ENCODE measurements at regions not wholly inside any gene's neighbourhood (a gene's known extent, or its start where the extent isn't known, plus 50 kb on each side); places are given as distances from the start of the nearest gene placed in this dataset.

DNA sequence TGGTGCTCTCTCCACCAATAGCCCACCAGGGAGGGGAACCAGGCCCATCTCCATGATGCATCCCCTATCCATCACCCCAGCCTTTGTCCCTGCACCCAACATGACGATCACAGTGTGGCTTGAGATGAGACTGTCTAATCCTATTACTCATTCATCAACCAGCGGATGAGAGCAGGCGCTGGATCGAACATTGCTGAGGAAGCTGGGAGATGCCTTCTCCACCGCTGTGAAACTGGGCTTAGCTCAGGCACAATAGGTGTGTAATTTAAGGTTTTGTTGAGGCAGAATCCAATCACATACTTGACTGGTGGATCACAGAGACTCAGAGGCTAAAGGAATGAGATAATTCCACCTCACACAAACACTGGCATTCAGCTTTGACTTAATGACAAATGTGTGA lies 64.6 kb upstream of the IRX3 start:
- H3K4me1 Mint-ChIP-seq = no peaks in the 10 kb centered on the region
- H3K36me3 ChIP-seq (ENCODE audit: control insufficient read depth, insufficient read depth, low read length) = no peaks in the 10 kb centered on the region
- H3K27ac Mint-ChIP-seq = no peak overlapping the region
- ATAC-seq (ENCODE audit: low read depth in 2 of 2) = no peak
- no peak overlapping the region for H3K27ac ChIP-seq (ENCODE audit: insufficient read depth, low read length, poor library complexity, severe bottlenecking)
- no peak for DNase-seq
- H3K36me3 Mint-ChIP-seq = no peaks in the 10 kb centered on the region
- H3K4me3 Mint-ChIP-seq = no peak overlapping the region
- no peaks in the 10 kb centered on the region for H3K27me3 ChIP-seq (ENCODE audit: control insufficient read depth, insufficient read depth, low read length)
- no peaks in the 10 kb centered on the region for H3K4me1 ChIP-seq (ENCODE audit: control insufficient read depth, insufficient read depth, low read length, poor library complexity, severe bottlenecking)
- H3K27me3 Mint-ChIP-seq = no peaks in the 10 kb centered on the region
- H3K4me3 ChIP-seq (ENCODE audit: low read depth, low read length) = no peak overlapping the region
- peaks cover 0 to 9% (median 2%) of the 10 kb centered on the region in 7 donors for H3K9me3 Mint-ChIP-seq
- H3K9me3 ChIP-seq (ENCODE audit: control insufficient read depth in 2 of 2, low read length in 2 of 2) = peaks cover 0 to 2% of the 10 kb centered on the region in 2 experiments

DNA sequence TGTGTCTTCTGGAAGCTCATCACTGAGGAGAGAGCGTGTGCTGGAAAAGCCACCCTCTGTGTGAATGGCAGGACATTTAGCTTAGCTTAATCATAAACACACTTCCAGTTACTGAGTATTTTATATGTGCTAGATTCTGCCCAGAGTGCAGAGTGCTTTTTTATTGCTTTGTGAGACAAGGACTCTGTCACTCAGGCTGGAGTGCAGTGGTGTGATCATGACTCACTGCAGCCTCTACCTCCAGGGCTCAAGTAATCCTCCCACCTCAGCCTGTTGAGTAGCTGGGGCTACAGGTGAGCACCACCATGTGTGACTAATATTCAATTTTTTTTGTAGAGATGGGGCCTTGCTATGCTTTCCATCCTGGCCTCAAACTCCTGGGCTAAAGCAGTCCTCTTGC lies 61.4 kb upstream of the IRX3 start:
- Histone ChIP-seq H3K27me3 (ENCODE audit: control insufficient read depth, insufficient read depth, low read length) (no peaks in the 10 kb centered on the region), H3K36me3 (ENCODE audit: control insufficient read depth, insufficient read depth, low read length) (no peaks in the 10 kb centered on the region), H3K9me3 (ENCODE audit: control insufficient read depth in 2 of 2, low read length in 2 of 2) (no peaks in the 10 kb centered on the region), H3K4me3 (ENCODE audit: low read depth, low read length) (no peak overlapping the region), H3K4me1 (ENCODE audit: control insufficient read depth, insufficient read depth, low read length, poor library complexity, severe bottlenecking) (no peaks in the 10 kb centered on the region), H3K27ac (ENCODE audit: insufficient read depth, low read length, poor library complexity, severe bottlenecking) (no peak overlapping the region)
- H3K4me3 Mint-ChIP-seq = no peak overlapping the region
- H3K4me1 Mint-ChIP-seq = no peaks in the 10 kb centered on the region
- peaks cover 0 to 4% (median 0%) of the 10 kb centered on the region in 7 donors for H3K9me3 Mint-ChIP-seq
- H3K27me3 Mint-ChIP-seq = no peaks in the 10 kb centered on the region
- no peak overlapping the region for H3K27ac Mint-ChIP-seq
- ATAC-seq (ENCODE audit: low read depth in 2 of 2) = no peak
- no peaks in the 10 kb centered on the region for H3K36me3 Mint-ChIP-seq
- DNase-seq = no peak

DNA sequence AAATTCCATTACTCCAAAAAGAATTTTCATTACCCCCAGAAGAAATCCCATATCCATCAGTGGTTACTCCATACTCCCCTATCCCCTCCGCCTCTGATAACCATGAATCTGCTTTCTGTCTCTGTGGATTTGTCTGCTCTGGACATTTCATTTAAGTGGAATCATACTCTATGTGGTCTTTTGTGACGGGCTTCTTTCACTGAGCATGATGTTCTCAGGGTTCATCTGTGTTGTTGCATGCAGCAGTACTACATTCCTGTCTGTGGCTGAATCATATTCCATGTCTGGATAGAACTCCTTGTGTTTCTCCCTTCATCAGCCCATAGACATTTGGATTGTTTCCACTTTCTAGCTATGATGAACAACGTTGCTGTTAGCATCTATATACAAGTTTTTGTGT lies 59.5 kb upstream of the IRX3 start:
- no peak overlapping the region for H3K27ac Mint-ChIP-seq
- no peaks in the 10 kb centered on the region for H3K36me3 Mint-ChIP-seq
- H3K4me3 Mint-ChIP-seq = no peak overlapping the region
- DNase-seq = no peak
- H3K4me3 ChIP-seq (ENCODE audit: low read depth, low read length) = no peak overlapping the region
- no peaks in the 10 kb centered on the region for H3K36me3 ChIP-seq (ENCODE audit: control insufficient read depth, insufficient read depth, low read length)
- no peak for ATAC-seq (ENCODE audit: low read depth in 2 of 2)
- H3K4me1 ChIP-seq (ENCODE audit: control insufficient read depth, insufficient read depth, low read length, poor library complexity, severe bottlenecking) = no peaks in the 10 kb centered on the region
- H3K4me1 Mint-ChIP-seq = no peaks in the 10 kb centered on the region
- no peaks in the 10 kb centered on the region for H3K27me3 ChIP-seq (ENCODE audit: control insufficient read depth, insufficient read depth, low read length)
- H3K9me3 Mint-ChIP-seq = peaks cover 0 to 2% (median 0%) of the 10 kb centered on the region in 7 donors
- H3K27ac ChIP-seq (ENCODE audit: insufficient read depth, low read length, poor library complexity, severe bottlenecking) = no peak overlapping the region
- H3K27me3 Mint-ChIP-seq = no peaks in the 10 kb centered on the region
- no peaks in the 10 kb centered on the region for H3K9me3 ChIP-seq (ENCODE audit: control insufficient read depth in 2 of 2, low read length in 2 of 2)

DNA sequence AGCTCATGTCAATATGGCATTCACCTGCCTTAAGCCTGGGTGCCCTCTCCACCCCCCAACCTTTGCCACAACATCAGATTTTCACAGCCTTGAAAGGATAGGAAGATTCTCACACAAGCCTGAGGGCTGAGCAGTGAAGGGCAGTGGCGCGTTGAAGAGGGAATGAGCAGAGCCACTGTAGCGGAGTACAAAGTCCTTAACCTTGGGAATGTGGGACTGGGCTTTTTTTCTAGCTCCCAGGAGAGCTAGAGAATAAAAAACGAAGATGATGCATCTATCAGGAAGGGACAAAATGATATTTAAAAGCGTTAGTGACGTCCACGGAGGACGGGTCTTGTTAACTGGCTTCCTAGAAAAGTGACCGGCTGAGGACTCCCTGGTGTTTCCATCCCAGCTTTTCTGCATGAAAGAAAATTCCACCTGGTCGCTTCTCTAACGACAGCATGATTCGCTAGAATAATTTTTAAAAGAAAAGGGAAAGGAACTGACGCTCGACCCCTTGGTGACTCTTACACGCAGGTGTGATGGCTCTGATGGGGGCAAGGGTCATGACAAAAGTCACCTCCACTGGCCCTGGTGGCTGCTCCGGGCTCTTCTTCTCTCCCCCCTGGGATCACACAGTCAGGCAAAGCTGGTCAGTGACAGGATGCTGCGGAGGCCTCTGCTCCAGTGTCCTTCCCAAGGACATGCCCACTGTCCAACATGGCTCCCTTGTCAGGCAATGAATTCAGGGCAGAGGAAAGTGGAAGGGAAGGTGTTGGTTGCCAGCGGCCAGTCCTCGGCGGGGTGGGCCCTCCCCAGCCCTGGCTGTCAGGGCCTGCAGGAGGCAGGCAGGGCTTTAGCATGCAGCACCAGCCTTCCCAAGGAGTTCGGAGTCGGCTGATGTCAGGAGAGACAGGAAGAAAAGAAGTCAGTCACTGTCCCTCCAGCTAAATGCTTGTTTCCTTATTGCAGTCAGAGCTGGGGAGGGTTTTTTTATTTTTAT lies 58.4 kb upstream of the IRX3 start:
- ATAC-seq (ENCODE audit: low read depth in 2 of 2) = no peak
- H3K9me3 ChIP-seq (ENCODE audit: control insufficient read depth in 2 of 2, low read length in 2 of 2) = no peaks in the 10 kb centered on the region
- no peaks in the 10 kb centered on the region for H3K36me3 ChIP-seq (ENCODE audit: control insufficient read depth, insufficient read depth, low read length)
- Mint-ChIP-seq H3K9me3 (peaks cover 0 to 2% (median 0%) of the 10 kb centered on the region in 7 donors), H3K4me1 (no peaks in the 10 kb centered on the region), H3K36me3 (no peaks in the 10 kb centered on the region), H3K27ac (no peak overlapping the region), H3K4me3 (no peak overlapping the region), H3K27me3 (no peaks in the 10 kb centered on the region)
- H3K27me3 ChIP-seq (ENCODE audit: control insufficient read depth, insufficient read depth, low read length) = no peaks in the 10 kb centered on the region
- no peak for DNase-seq
- H3K27ac ChIP-seq (ENCODE audit: insufficient read depth, low read length, poor library complexity, severe bottlenecking) = no peak overlapping the region
- H3K4me1 ChIP-seq (ENCODE audit: control insufficient read depth, insufficient read depth, low read length, poor library complexity, severe bottlenecking) = no peaks in the 10 kb centered on the region
- H3K4me3 ChIP-seq (ENCODE audit: low read depth, low read length) = no peak overlapping the region

DNA sequence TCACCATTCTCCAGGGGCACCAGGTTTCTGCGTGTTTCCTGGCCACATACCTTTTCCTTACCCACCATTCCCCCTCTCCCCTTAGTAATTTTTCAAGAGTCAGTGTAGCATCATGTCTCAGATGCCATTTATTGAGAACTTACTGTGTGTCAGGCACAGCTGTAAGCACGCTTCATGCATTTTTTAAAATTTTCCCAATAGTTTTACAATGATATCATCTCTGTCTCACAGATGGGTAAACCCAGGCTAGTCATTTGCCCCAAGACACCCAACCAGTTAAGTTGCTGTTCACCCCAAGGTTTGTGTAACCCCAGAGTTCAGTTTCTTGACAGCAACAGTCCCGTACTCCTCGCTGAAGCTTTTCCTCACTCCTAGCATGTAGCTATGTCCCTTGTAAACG lies 56.4 kb upstream of the IRX3 start:
- ATAC-seq (ENCODE audit: low read depth in 2 of 2) (no peak), DNase-seq (no peak)
- no peak overlapping the region for H3K4me3 ChIP-seq (ENCODE audit: low read depth, low read length)
- Mint-ChIP-seq H3K4me3 (no peak overlapping the region), H3K4me1 (no peaks in the 10 kb centered on the region), H3K9me3 (peaks cover 0 to 2% (median 0%) of the 10 kb centered on the region in 7 donors), H3K27me3 (peaks cover 5% of the 10 kb centered on the region), H3K27ac (no peak overlapping the region), H3K36me3 (no peaks in the 10 kb centered on the region)
- no peaks in the 10 kb centered on the region for H3K9me3 ChIP-seq (ENCODE audit: control insufficient read depth in 2 of 2, low read length in 2 of 2)
- no peaks in the 10 kb centered on the region for H3K4me1 ChIP-seq (ENCODE audit: control insufficient read depth, insufficient read depth, low read length, poor library complexity, severe bottlenecking)
- H3K36me3 ChIP-seq (ENCODE audit: control insufficient read depth, insufficient read depth, low read length) = no peaks in the 10 kb centered on the region
- H3K27ac ChIP-seq (ENCODE audit: insufficient read depth, low read length, poor library complexity, severe bottlenecking) = no peak overlapping the region
- no peaks in the 10 kb centered on the region for H3K27me3 ChIP-seq (ENCODE audit: control insufficient read depth, insufficient read depth, low read length)

DNA sequence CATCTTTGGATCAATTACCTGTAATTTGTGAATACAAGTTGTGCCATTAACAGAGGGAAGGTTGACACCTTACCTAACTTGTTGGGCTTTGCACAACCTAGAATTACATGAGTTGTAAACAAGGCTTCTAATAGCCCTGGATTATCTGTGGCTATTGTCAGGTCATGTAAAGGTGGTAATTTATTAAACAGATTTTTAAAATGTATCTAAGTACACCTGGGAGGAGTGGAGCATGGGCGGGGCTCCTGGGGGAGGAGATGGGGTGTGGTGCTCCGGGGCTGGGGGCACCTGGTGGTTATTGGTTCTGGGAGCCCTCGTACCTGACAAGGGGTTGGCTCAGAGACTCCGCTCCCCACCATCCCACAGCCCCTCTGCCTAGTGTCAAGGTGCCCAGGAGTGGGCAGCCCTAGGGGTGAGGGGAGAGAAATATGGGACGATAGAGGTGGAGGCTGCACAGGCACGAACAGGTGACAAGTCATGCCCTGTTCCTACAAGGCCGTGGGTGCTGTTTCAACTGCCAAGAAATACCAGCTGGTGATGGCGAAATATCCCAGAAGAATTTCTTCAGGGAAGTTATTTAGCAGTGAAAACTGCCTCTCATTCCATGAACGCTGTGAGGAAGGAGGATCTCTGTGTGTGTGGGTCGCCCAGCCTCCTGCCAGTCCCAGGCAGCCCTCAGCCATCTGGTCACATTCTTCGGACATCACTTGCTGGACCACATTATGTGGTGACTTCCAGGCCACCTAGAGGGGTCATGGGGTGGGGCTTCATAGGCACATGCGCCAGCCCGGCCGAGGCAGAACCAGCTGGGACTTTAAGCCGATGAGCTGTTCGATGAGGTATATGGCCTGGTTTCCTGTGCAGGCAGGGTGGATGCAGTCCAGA lies 55.5 kb upstream of the IRX3 start:
- no peaks in the 10 kb centered on the region for H3K27me3 ChIP-seq (ENCODE audit: control insufficient read depth, insufficient read depth, low read length)
- no peaks in the 10 kb centered on the region for H3K36me3 ChIP-seq (ENCODE audit: control insufficient read depth, insufficient read depth, low read length)
- Mint-ChIP-seq H3K27me3 (peaks cover 5% of the 10 kb centered on the region), H3K9me3 (peaks cover 0 to 2% (median 0%) of the 10 kb centered on the region in 7 donors), H3K4me3 (no peak overlapping the region), H3K36me3 (no peaks in the 10 kb centered on the region), H3K27ac (no peak overlapping the region), H3K4me1 (no peaks in the 10 kb centered on the region)
- ATAC-seq (ENCODE audit: low read depth in 2 of 2) = no peak
- H3K27ac ChIP-seq (ENCODE audit: insufficient read depth, low read length, poor library complexity, severe bottlenecking) = no peak overlapping the region
- no peak overlapping the region for H3K4me3 ChIP-seq (ENCODE audit: low read depth, low read length)
- no peaks in the 10 kb centered on the region for H3K9me3 ChIP-seq (ENCODE audit: control insufficient read depth in 2 of 2, low read length in 2 of 2)
- H3K4me1 ChIP-seq (ENCODE audit: control insufficient read depth, insufficient read depth, low read length, poor library complexity, severe bottlenecking) = no peaks in the 10 kb centered on the region
- no peak for DNase-seq

DNA sequence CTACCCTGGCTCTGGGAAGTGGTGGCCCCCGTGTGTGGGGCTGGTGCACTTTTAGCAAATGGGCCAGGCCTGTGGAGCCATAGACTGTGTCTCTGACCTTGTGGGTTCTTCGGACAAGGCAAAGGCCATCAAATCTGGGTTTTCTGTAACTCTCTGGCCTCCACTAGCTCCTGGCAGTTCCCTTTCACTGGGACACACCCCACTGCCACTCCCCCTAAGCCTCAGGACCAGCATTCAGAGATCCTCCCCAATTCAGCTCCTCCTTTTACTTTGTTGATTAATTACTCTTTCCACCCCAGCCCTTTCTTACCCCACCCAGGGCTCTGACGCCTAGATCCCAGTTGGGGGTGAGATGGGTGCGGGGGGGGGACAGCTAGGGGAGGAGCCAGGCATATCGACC lies 53.9 kb upstream of the IRX3 start:
- Histone ChIP-seq H3K27me3 (ENCODE audit: control insufficient read depth, insufficient read depth, low read length) (no peaks in the 10 kb centered on the region), H3K36me3 (ENCODE audit: control insufficient read depth, insufficient read depth, low read length) (no peaks in the 10 kb centered on the region), H3K27ac (ENCODE audit: insufficient read depth, low read length, poor library complexity, severe bottlenecking) (no peak overlapping the region), H3K4me1 (ENCODE audit: control insufficient read depth, insufficient read depth, low read length, poor library complexity, severe bottlenecking) (no peaks in the 10 kb centered on the region), H3K9me3 (ENCODE audit: control insufficient read depth in 2 of 2, low read length in 2 of 2) (no peaks in the 10 kb centered on the region), H3K4me3 (ENCODE audit: low read depth, low read length) (no peak overlapping the region)
- ATAC-seq (ENCODE audit: low read depth in 2 of 2) (no peak), DNase-seq (no peak)
- Mint-ChIP-seq H3K9me3 (no peaks in the 10 kb centered on the region), H3K27ac (no peak overlapping the region), H3K36me3 (no peaks in the 10 kb centered on the region), H3K4me1 (no peaks in the 10 kb centered on the region), H3K27me3 (peaks cover 5% of the 10 kb centered on the region), H3K4me3 (no peak overlapping the region)

Measured in CD4-positive, CD25-positive, alpha-beta regulatory T cell (primary cell).